SW 1271 (cell line): ENCODE measurements at regions not wholly inside any gene's neighbourhood (a gene's known extent, or its start where the extent isn't known, plus 50 kb on each side); places are given as distances from the start of the nearest gene placed in this dataset.
"Not testable (repeated sequence)": the region's sequence is repeated elsewhere in the genome, so short reads cannot be mapped to it uniquely, and the experiment has no call there.

ENCODE experiments used
- DNase-seq, 2 experiments: peaks; one replicate each; lab custom pipeline; 2025; lab: John Stamatoyannopoulos, UW

DNA sequence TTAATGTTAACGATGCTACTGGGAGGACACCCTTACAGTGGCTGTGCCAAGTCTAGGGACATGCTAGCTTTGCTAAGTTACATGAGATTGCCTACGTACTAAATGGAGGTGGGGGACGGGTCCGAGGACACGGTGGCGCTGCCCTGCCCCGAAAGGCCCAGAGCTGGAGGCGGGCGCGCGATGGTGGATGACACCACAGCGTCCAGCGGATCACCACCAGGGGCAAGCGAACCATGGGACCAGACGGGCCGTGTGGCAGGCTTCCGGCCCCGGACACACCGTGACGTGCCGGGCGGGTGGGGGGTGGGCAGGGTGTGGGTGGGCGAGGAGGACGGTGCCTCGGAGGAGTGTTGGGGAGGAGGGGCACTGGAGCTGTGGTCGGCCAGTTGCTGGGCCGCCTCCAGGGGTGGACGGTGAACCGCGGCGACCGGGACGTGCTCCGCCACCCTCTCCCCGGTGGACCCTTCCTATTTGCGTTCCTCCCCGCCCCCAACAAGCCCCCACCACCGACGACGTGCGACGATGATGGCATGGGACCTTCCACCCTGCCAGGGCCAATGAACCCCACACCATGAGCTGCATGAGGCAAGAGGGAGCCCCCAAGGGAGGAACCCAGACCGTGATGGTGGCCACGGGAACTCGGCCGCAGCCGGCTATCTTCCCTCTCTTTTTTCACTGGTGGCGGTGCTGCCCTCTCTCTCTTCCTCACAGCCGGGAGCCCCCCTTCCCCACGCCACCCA is 773.3 kb upstream of the DEFB115 start:
- DNase-seq, result no peak

GRCh38 chr20:30484749-30485070 is 772.8 kb upstream of the DEFB115 start:
- no peak for DNase-seq

GRCh38 chr20:30485331-30486102 is 771.9 kb upstream of the DEFB115 start:
- DNase-seq, result no peak

DNA sequence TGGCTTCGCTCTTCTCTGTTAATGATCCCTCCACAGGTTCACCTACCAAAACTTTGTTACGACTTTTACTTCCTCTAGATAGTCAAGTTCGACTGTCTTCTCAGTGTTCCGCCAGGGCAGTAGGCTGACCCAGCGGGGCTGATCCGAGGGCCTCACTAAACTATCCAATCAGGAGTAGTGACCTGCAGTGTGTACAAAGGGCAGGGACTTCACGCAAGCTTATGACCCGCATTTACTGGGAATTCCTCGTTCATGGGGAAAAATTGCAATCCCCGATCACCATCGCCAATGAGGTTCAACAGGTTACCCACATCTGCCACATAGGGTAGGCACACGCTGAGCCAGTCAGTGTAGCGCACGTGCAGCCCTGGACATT is 771.4 kb upstream of the DEFB115 start:
- no peak for DNase-seq

DNA sequence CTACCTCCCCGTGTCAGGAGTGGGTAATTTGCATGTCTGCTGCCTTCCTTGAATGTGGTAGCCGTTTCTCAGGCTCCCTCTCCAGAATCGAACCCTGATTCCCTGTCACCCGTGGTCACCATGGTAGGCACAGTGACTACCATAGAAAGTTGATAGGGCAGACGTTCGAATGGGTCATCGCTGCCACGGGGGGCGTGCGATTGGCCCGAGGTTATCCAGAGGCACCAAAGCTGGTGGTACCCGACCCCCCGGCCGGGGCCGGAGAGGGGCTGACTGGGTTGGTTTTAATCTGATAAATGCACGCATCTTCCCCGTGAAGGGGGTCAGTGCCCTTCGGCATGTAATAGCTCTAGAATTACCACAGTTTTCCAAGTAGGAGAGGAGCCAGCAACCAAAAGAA is 770.0 kb upstream of the DEFB115 start:
- DNase-seq, result not testable (repeated sequence)

GRCh38 chr20:30487947-30488926 is 769.2 kb upstream of the DEFB115 start:
- no peak for DNase-seq

DNA sequence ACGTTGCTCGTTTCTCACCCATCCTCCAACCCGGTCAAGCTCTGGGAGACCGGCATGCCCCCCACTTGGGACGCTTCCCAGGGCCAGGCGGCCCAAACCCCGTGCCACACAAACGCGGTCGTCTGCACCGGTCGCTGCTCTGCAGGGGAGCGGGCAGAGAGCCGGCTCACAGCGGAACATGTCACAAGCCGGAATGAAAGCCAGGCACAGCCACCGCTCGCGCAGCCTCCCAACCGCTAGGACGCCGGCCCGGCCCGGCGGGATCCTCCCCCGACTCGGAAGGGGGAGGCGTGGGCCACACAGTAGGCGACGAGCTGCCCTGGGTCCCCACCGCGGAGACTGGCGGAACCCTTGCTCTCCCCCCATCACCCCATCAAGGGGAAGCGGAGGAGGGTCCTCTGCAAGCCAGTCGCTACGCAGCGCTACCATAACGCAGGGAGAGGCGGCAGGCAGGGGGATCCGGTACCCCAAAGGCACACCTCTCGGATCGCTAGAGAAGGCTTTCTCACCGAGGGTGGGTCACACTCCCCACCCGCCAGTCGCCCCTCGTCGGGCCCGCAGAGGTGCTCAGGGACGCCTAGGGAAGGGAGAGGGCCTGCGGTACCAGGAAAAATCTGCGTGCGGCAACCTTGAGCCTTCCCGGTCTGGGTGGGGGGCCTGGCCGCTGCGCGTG is 768.4 kb upstream of the DEFB115 start:
- no peak for DNase-seq

DNA sequence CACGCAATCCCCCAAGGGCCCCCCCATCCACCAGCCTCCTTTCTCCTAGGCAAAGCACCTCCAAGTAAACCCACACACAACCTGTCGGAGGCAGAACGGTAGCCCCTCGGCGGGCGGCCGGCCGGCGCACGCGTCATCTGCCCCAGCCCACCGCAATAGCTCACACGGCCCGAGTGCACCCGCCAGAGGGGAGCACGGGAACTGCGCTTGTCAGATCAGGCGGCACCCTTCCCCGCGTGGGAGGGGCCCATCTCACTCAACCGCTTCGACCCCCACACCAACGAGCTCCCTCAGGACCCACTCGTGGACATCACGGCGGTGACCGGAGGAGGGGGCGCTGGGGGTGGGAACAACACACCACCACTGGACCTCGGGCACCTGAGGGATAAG is 767.9 kb upstream of the DEFB115 start:
- DNase-seq, result no peak

DNA sequence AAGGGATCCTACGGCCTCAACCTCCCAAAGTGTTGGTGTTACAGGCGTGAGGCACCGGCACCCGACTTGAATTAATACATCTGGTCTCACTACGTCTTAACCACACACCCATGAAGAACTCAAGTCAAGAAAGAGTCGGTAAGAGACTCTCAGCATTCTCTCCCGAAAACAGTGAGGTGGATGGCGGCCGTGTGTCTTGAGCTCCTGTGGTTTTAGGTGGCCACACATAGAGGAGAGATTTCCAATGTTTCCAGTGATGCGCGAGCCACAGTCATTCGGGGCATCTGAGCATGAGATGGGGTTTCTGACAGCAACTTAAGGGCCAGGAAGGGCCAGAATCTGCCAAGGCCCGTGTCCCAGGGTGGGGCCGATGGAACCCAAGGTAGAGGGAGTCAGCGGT is 766.4 kb upstream of the DEFB115 start:
- DNase-seq, result no peak

- not testable (repeated sequence) for DNase-seq
These were observed 760.8 kb upstream of the DEFB115 start for GRCh38 chr20:30496656-30497055.

GRCh38 chr20:30497191-30497590 is 760.3 kb upstream of the DEFB115 start:
- DNase-seq, result not testable (repeated sequence)

- DNase-seq, result no peak
These were observed 758.3 kb upstream of the DEFB115 start for GRCh38 chr20:30499123-30499522.

GRCh38 chr20:30499716-30500446 is 757.6 kb upstream of the DEFB115 start:
- not testable (repeated sequence) for DNase-seq

- peak; percentile 20 to 34 for DNase-seq
These were observed 757.0 kb upstream of the DEFB115 start for GRCh38 chr20:30500447-30500820.

GRCh38 chr20:30500829-30501440 is 756.5 kb upstream of the DEFB115 start:
- DNase-seq, result no peak

DNA sequence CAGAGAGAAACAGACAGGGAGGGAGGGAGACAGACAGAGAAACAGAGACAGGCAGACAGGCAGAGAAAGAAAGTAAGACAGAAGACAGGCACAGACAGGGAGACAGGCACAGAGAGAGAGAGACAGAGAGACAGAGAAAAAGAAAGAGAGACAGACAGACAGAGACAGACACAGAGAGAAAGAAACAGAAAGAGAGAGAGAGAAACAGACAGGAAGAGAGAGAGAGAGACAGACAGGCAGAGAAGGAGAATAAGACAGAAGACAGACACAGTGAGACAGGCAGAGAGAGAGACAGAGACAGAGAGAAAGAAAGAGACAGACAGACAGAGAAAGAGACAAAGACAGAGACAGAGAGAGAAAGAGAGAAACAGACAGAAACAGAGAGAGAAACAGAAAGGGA is 754.8 kb upstream of the DEFB115 start:
- DNase-seq, result peak in 1 of 2 experiments; percentile 0

DNA sequence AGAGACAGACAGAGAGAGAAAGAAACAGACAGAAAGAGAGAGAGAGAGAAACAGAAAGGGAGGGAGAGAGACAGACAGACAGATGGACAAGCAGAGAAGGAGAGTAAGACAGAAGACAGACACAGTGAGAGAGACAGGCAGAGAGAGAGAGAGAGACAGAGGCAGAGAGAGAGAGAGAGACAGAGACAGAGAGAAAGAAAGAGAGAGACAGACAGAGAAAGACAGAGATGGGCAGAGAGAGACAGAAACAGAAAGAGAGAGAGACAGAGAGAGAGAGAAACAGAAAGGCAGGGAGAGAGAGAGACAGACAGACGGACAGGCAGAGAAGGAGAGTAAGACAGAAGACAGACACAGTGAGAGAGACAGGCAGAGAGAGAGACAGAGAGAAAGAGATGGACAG is 754.3 kb upstream of the DEFB115 start:
- not testable (repeated sequence) for DNase-seq

- no peak for DNase-seq
These were observed 753.4 kb upstream of the DEFB115 start for GRCh38 chr20:30503992-30504570.

DNA sequence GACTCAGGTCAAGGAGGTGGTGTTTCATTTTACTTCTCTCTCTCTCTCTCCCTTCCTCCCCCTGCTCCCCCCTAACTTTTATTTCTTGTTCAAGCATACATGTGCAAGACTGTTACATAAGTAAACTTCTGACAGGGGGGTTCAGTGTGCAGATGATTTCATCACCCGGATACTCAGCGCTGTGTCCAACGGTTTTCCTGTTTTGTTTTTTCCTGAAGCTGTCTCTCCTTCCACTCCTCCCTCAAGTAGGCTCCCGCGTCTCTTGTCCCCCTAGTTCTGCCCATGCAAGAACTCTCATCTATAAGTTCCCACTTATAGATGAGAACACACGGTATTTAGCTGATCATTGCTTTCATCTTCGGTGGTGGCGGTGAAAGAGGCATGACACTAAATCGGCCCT is 751.9 kb upstream of the DEFB115 start:
- no peak for DNase-seq

- DNase-seq, result no peak
These were observed 751.4 kb upstream of the DEFB115 start for GRCh38 chr20:30506100-30506499.
